GM12872 (cell line): ENCODE measurements at regions not wholly inside any gene's neighbourhood (a gene's known extent, or its start where the extent isn't known, plus 50 kb on each side); places are given as distances from the start of the nearest gene placed in this dataset.
A peak's percentile ranks its signal among the peaks of the same experiment; 100 is the strongest.

Source experiments
- TF ChIP-seq, protein P1 (sequence below): IDR thresholded peaks from 3 replicates; pipeline ENCODE4 v1.5.1; 2011; ENCODE audit warnings: low read depth, mild to moderate bottlenecking, low read length, moderate library complexity; ENCODE audit not compliant: insufficient read depth

DNA sequence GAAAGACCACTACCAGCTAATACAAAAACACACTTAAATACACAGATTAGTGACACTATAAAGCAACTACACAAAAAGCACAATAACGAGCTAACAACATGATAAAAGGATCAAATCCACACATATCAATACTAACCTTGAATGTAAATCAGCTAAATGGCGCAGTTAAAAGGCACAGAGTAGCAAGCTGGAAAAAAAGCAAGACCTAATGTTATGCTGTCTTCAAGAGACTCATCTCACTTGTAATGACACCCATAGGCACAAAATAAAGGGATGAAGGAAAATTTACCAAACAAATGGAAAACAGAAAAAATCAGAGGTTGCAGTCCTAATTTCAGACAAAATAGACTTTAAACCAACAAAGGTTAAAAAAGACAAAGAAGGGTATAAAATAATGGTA is 86.3 kb downstream of the NUS1 start:
- TF ChIP-seq, protein P1, sequence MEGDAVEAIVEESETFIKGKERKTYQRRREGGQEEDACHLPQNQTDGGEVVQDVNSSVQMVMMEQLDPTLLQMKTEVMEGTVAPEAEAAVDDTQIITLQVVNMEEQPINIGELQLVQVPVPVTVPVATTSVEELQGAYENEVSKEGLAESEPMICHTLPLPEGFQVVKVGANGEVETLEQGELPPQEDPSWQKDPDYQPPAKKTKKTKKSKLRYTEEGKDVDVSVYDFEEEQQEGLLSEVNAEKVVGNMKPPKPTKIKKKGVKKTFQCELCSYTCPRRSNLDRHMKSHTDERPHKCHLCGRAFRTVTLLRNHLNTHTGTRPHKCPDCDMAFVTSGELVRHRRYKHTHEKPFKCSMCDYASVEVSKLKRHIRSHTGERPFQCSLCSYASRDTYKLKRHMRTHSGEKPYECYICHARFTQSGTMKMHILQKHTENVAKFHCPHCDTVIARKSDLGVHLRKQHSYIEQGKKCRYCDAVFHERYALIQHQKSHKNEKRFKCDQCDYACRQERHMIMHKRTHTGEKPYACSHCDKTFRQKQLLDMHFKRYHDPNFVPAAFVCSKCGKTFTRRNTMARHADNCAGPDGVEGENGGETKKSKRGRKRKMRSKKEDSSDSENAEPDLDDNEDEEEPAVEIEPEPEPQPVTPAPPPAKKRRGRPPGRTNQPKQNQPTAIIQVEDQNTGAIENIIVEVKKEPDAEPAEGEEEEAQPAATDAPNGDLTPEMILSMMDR, result no peak

DNA sequence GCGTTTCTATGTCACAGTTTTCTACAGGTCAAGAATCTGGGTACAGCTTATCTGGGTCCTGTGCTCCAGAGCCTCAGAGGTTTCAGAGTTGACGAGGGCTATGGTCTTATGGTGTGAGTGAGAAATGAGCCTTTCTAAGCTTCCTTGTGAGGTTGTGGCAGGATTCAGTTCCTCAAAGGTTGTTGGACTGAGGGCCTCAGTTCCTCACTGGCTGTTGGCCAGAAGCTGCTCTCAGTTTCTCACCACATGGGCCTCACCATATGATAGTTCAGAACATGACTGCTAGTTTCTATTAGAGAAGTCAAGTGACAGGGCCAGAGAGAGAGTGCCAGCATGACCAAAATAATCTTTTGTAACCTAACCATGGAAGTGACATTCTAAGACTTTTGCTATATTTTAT is 96.1 kb downstream of the NUS1 start:
- TF ChIP-seq, protein P1, result no peak

- TF ChIP-seq, protein P1, result peak; percentile 37
Observed at GRCh38 chr6:117776441-117776840, 101.2 kb downstream of the NUS1 start.

- TF ChIP-seq, protein P1, result no peak
Observed at GRCh38 chr6:117781550-117781949, 106.3 kb downstream of the NUS1 start.

DNA sequence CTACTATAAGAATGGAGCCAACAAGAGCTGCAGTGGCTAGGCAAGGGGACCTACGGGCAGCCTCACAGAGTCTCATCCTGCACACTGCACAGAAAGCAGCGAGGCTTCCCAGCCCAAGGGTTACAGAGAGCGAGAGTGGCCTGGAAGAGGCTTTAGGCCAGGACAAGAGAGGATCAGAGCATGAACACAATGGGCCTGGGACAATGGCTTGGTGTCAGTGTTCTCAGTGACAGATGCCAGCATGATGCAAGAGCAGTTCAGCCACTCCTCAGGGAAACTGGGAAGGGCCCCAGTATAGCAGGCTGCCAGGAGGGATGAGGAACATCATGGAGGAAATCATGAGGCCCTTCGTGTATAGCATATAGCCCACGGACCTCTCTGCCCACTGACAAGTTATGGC is 108.0 kb downstream of the NUS1 start:
- TF ChIP-seq, protein P1, result no peak

GRCh38 chr6:117791012-117791411 is 115.7 kb downstream of the NUS1 start:
- TF ChIP-seq, protein P1, result no peak

DNA sequence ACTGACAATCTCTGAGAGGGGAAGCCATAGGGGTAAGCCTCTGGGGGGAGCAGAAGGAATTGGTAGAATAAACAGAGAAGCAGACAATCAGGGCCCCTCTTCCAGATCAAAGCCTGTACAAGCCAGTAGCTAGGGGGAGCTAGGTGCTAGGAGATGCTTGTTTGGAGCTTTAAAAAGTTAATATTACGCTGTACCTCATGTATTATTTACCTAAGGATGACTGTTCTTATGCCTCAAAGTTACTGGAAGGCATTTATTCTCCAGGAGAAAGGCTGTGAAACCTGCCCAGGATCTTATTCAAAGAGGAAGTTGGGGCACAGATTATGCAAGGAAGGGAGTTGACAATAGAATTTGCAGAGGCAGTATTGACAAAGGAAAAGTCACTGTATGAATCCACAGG is 111.8 kb upstream of the SLC35F1 start:
- TF ChIP-seq, protein P1, result 0 out of 3 replicates have a peak, but pooled peaks have one; percentile 6

- TF ChIP-seq, protein P1, result no peak
Observed at GRCh38 chr6:117810269-117810668, 96.8 kb upstream of the SLC35F1 start.
